ENCODE measurements at regions not wholly inside any gene's neighbourhood (a gene's known extent, or its start where the extent isn't known, plus 50 kb on each side); places are given as distances from the start of the nearest gene placed in this dataset.

- no peak for TF ChIP-seq PBX3 (IDR thresholded peaks at IDR 0.05)
- TF ChIP-seq CTCF (IDR thresholded peaks at IDR 0.05), result no peak
- TF ChIP-seq CHD2 (IDR thresholded peaks at IDR 0.05; ENCODE audit: low read length, partially characterized antibody), result no peak
- TF ChIP-seq NFE2L2 (conservative IDR thresholded peaks at IDR 0.05; ENCODE audit: low read length), result no peak
- TF ChIP-seq REST (IDR thresholded peaks at IDR 0.05), result no peak
- TF ChIP-seq, protein P1, sequence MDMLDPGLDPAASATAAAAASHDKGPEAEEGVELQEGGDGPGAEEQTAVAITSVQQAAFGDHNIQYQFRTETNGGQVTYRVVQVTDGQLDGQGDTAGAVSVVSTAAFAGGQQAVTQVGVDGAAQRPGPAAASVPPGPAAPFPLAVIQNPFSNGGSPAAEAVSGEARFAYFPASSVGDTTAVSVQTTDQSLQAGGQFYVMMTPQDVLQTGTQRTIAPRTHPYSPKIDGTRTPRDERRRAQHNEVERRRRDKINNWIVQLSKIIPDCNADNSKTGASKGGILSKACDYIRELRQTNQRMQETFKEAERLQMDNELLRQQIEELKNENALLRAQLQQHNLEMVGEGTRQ (IDR thresholded peaks at IDR 0.05), result no peak
- no peak for TF ChIP-seq CEBPB (IDR thresholded peaks at IDR 0.05)
- TF ChIP-seq POLR2A (IDR thresholded peaks at IDR 0.05; ENCODE audit: low read length), result no peak
- TF ChIP-seq CBX8 (IDR thresholded peaks at IDR 0.05), result no peak
These were observed 133.1 kb upstream of the VCX start for GRCh38 chrX:7709845-7710244.
